ENCODE measurements at regions not wholly inside any gene's neighbourhood (a gene's known extent, or its start where the extent isn't known, plus 50 kb on each side); places are given as distances from the start of the nearest gene placed in this dataset.

GRCh38 chr2:19837235-19837766 lies 64.5 kb downstream of the TTC32 start:
- TF ChIP-seq CTCF (IDR thresholded peaks at IDR 0.05; ENCODE audit: low read depth, low read length): no peak
- TF ChIP-seq POLR2A (IDR thresholded peaks at IDR 0.05; ENCODE audit: extremely low read depth, insufficient read length): no peak
